ENCODE measurements at regions not wholly inside any gene's neighbourhood (a gene's known extent, or its start where the extent isn't known, plus 50 kb on each side); places are given as distances from the start of the nearest gene placed in this dataset.

DNA sequence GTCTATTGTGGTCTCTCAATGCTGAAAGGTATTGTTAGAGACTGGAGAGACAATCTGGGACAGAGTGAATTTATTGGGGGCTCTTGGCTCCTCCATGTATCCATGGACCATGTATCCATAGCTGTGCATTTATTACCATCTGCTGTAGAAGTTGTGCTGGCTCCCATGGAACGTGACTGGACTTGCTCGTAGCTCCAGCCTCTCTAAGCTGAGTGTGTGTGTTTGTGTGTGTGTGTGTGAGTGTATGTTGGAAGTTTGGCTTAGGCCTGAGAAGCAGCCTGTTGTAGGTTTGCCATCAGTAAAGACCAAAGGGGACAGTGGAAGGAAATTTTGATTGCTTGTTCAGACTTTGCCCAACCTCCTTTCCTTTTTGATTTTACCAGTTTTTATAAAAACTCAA is 105.7 kb upstream of the USP24 start:
- CTCF ChIA-PET (ENCODE audit: unreplicated experiment) = no interaction called here
- BruUV-seq (replicated peaks) = no TSS peak
- H2AFZ ChIP-seq (ENCODE audit: low read length) = no peak overlapping the region
- H3K79me2 ChIP-seq (ENCODE audit: insufficient read depth, low read depth, low read length) = no peaks in the 10 kb centered on the region
- no peaks in the 10 kb centered on the region for H4K20me1 ChIP-seq (ENCODE audit: insufficient read depth, low read length)
- no peak overlapping the region for H3K4me2 ChIP-seq (ENCODE audit: low read length)
- H3K4me1 ChIP-seq (ENCODE audit: insufficient read depth, low read length, poor library complexity, severe bottlenecking) = no peaks in the 10 kb centered on the region
- DNase-seq (ENCODE audit: low spot score) = no peak
- no peaks in the 10 kb centered on the region for H3K9me3 ChIP-seq (ENCODE audit: low read length)
- no peak overlapping the region for H3K4me3 ChIP-seq (ENCODE audit: low read depth, low read length, poor library complexity, severe bottlenecking)
- POLR2A ChIA-PET = interaction anchor here (0.5 kb wide), 1 partner anchor 1089 kb away, joined by 3 read pairs; no protein-coding TSS in a partner anchor
- TF ChIP-seq, protein P1, sequence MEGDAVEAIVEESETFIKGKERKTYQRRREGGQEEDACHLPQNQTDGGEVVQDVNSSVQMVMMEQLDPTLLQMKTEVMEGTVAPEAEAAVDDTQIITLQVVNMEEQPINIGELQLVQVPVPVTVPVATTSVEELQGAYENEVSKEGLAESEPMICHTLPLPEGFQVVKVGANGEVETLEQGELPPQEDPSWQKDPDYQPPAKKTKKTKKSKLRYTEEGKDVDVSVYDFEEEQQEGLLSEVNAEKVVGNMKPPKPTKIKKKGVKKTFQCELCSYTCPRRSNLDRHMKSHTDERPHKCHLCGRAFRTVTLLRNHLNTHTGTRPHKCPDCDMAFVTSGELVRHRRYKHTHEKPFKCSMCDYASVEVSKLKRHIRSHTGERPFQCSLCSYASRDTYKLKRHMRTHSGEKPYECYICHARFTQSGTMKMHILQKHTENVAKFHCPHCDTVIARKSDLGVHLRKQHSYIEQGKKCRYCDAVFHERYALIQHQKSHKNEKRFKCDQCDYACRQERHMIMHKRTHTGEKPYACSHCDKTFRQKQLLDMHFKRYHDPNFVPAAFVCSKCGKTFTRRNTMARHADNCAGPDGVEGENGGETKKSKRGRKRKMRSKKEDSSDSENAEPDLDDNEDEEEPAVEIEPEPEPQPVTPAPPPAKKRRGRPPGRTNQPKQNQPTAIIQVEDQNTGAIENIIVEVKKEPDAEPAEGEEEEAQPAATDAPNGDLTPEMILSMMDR (conservative IDR thresholded peaks at IDR 0.05; ENCODE audit: low read length) = no peak
- no peak for TF ChIP-seq EZH2phosphoT487 (IDR thresholded peaks at IDR 0.05; ENCODE audit: borderline replicate concordance, low read depth, low read length)
- no peaks in the 10 kb centered on the region for H3K9me2 ChIP-seq (ENCODE audit: insufficient read depth, low read length)
- H3K27ac ChIP-seq (ENCODE audit: low read depth, low read length, poor library complexity, severe bottlenecking) = no peak overlapping the region
- intact Hi-C loops (cut with micrococcal nuclease; ENCODE audit: unreplicated experiment) = no loop called here
- H3K36me3 ChIP-seq (ENCODE audit: insufficient read depth, low read length) = no peaks in the 10 kb centered on the region

DNA sequence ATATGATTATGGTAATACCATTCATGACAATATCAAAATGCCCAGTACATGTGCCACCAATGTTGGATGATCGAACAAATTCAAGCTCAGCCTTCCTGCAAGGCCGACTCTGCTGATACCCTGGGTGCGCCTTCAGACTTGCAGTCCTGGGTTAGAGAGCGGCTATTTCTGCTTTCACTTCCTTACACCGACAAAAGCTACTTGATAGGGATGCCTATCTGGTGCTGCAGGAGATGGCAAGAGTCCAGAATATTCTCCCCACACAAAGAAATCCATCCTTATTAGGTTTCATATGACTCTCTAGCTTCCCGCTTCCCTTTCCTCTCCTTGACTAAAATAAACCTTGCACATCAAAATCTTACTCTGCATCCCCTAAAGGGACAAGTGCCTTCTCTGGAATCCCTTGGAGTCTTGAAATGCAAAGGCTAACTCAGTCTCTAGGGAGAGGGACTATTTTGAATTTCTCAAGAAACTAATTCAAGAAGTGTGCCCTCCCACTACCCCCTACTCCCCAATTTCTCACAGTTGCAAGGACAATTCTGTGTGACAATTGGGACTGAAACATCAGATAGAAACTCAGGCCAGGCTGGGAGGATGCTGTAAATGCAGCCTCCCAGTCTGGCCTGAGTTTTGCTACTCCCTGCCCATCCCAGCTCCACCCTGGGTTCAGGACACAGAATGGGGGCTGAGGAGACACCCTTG is 103.1 kb upstream of the USP24 start:
- Histone ChIP-seq H3K27ac (ENCODE audit: low read depth, low read length, poor library complexity, severe bottlenecking) (no peak overlapping the region), H3K36me3 (ENCODE audit: insufficient read depth, low read length) (no peaks in the 10 kb centered on the region), H3K79me2 (ENCODE audit: insufficient read depth, low read depth, low read length) (no peaks in the 10 kb centered on the region), H3K4me2 (ENCODE audit: low read length) (no peak overlapping the region), H2AFZ (ENCODE audit: low read length) (no peak overlapping the region), H3K9me3 (ENCODE audit: low read length) (no peaks in the 10 kb centered on the region), H3K9me2 (ENCODE audit: insufficient read depth, low read length) (no peaks in the 10 kb centered on the region), H3K4me3 (ENCODE audit: low read depth, low read length, poor library complexity, severe bottlenecking) (no peak overlapping the region), H3K4me1 (ENCODE audit: insufficient read depth, low read length, poor library complexity, severe bottlenecking) (no peaks in the 10 kb centered on the region), H4K20me1 (ENCODE audit: insufficient read depth, low read length) (no peaks in the 10 kb centered on the region)
- DNase-seq (ENCODE audit: low spot score) = no peak
- intact Hi-C loops (cut with micrococcal nuclease; ENCODE audit: unreplicated experiment) = no loop called here
- no peak for TF ChIP-seq EZH2phosphoT487 (IDR thresholded peaks at IDR 0.05; ENCODE audit: borderline replicate concordance, low read depth, low read length)
- TF ChIP-seq, protein P1 (conservative IDR thresholded peaks at IDR 0.05; ENCODE audit: low read length) = no peak
- BruUV-seq (replicated peaks) = no TSS peak
- ChIA-PET CTCF (ENCODE audit: unreplicated experiment) (no interaction called here), POLR2A (interaction anchor here (0.7 to 1.4 kb wide), 2 partner anchors 37 to 655 kb away, joined by 3 read pairs; no protein-coding TSS in a partner anchor)

DNA sequence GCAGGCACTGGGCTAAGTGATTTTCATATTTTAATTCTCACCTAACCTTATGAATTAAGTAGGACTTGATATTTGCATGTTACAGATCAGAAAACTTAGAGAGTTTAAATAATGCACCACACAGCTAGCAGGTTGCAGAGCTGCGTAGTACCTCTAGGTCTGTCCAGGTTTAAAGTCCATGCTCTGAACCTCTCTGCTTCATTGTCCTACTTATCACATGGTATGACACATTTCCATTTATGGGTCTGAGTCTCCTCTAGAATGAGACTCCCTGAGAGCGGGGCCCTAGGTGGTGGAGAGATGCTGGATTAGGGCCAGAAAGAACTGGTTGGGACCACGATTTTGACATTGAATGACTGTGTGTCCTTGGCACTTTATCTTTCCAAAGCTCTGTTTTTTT is 102.5 kb upstream of the USP24 start:
- BruUV-seq (replicated peaks) = no TSS peak

More for the DNA sequence above, 102.5 kb upstream of the USP24 start:
- H3K27ac ChIP-seq (ENCODE audit: low read depth, low read length, poor library complexity, severe bottlenecking) = no peak overlapping the region
- H4K20me1 ChIP-seq (ENCODE audit: insufficient read depth, low read length) = no peaks in the 10 kb centered on the region
- no peak for DNase-seq (ENCODE audit: low spot score)
- H3K9me3 ChIP-seq (ENCODE audit: low read length) = no peaks in the 10 kb centered on the region
- ChIA-PET CTCF (ENCODE audit: unreplicated experiment) (interaction anchor here (0.8 kb wide), 1 partner anchor 11 kb away, joined by 3 read pairs; no protein-coding TSS in a partner anchor), POLR2A (interaction anchor here (0.5 to 1.4 kb wide), 3 partner anchors 38 to 1250 kb away, joined by 3 read pairs; no protein-coding TSS in a partner anchor)
- no peaks in the 10 kb centered on the region for H3K36me3 ChIP-seq (ENCODE audit: insufficient read depth, low read length)
- no peaks in the 10 kb centered on the region for H3K79me2 ChIP-seq (ENCODE audit: insufficient read depth, low read depth, low read length)
- no peaks in the 10 kb centered on the region for H3K4me1 ChIP-seq (ENCODE audit: insufficient read depth, low read length, poor library complexity, severe bottlenecking)
- H3K4me2 ChIP-seq (ENCODE audit: low read length) = no peak overlapping the region
- TF ChIP-seq EZH2phosphoT487 (IDR thresholded peaks at IDR 0.05; ENCODE audit: borderline replicate concordance, low read depth, low read length) = no peak
- TF ChIP-seq, protein P1 (conservative IDR thresholded peaks at IDR 0.05; ENCODE audit: low read length) = no peak
- H3K4me3 ChIP-seq (ENCODE audit: low read depth, low read length, poor library complexity, severe bottlenecking) = no peak overlapping the region
- H3K9me2 ChIP-seq (ENCODE audit: insufficient read depth, low read length) = no peaks in the 10 kb centered on the region
- intact Hi-C loops (cut with micrococcal nuclease; ENCODE audit: unreplicated experiment) = no loop called here
- H2AFZ ChIP-seq (ENCODE audit: low read length) = no peak overlapping the region
